SKM-1 (cell line): ENCODE measurements at regions not wholly inside any gene's neighbourhood (a gene's known extent, or its start where the extent isn't known, plus 50 kb on each side); places are given as distances from the start of the nearest gene placed in this dataset.
"Not testable (repeated sequence)": the region's sequence is repeated elsewhere in the genome, so short reads cannot be mapped to it uniquely, and the experiment has no call there.

Experiments
- DNase-seq: peaks from one replicate; lab custom pipeline; 2025; ENCODE audit not compliant: unreplicated experiment; lab: John Stamatoyannopoulos, UW

DNA sequence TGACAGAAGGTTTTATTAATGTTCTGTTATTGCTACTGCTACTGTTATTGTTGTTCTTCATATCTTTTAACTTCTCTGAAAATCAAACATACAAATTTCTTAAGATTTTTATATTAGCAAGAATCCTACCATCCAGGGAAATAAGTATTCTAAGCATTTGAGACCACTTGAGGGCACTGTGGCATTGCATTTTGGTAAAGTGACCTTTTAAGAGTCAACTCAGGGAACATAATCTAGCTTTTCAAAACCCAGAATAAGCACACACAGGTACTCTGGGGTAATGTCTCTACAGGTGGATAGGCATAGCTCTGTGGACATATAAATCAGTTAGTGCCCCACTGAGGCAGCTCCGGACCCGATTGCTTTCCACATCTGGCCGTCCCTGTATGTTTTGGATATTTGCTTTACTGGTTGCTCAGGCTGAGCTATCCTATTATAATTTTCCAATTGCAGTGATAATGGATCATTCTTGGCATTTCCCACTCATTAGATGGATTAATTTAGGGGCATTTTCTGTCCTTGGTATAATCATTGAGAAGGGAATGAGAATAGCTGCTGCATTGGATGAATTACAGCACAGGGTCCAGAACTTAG, 1425.1 kb upstream of the CDH8 start:
- no peak for DNase-seq

DNA sequence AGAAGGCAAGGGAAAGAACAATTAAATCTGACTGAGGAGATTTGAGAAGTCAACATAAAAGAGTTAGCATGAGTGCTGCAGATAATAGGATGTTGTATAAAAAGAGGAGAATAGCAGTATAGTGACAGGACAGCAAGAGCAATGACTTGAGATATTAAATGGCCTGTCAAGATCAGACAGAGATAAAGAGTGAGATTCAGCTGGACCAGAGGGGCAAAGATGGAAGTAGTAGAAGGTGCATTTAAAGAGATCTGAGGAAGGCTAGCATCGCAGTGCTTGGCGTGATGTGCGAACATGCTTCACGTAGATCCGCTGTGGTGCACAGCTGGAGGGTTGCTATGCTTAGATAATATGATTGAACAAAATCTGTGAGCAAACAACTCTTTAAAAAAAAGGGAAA, 1422.6 kb upstream of the CDH8 start:
- DNase-seq: no peak

DNA sequence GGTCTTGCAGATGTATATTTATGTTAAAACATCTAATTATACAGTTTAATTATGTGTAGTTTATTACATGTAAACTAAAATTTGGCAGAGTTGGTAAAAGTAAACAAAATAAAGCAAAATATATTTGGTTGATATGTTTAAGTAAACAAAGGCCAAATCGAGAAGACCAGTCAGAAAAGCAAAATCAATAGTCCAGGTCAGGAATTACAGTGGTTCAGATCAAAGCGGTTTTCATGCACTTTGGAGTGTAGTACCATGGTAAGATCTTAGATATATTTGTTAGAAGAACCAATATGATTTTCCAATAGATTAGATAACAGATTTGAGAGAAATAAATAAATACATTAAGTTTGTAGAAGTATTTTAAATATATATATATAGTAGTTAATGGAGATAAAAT, 1421.6 kb upstream of the CDH8 start:
- no peak for DNase-seq

DNA sequence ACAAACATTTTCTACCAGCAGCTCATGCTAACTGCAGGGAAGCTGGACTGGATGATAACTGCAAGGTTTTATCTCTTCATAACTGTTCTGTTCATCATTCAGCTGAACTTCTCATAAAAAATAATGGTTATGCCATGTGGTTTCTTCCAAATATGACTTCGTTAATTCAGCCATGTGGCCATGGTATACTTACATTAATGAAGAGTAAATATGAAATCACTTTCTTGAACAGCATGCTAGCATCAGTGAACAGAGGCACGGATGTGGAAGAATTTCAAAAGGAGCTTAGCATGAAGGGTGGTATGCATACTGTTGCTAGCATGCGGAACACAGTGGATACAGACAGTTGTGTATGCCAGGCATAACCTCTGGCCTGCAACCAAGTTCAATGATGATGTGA, 1417.0 kb upstream of the CDH8 start:
- no peak for DNase-seq

DNA sequence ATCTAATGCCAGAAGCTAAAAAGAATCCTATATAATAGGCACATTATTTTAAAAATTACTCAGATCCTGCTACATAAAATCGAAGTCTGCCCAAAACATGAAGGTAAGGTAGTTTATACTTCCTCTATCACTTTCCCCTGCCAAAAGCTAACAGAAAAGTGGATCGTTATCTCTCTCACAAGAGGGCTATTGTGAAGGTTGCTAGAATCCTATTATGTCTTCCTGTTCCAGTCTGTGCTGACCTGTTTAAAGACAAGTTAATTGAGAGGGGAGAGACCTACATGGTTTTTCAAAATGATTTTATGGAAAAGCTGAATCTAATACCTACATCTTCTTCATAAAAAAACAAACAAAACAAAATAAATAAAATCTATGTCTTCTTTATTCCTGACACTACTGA, 1410.9 kb upstream of the CDH8 start:
- DNase-seq: no peak

DNA sequence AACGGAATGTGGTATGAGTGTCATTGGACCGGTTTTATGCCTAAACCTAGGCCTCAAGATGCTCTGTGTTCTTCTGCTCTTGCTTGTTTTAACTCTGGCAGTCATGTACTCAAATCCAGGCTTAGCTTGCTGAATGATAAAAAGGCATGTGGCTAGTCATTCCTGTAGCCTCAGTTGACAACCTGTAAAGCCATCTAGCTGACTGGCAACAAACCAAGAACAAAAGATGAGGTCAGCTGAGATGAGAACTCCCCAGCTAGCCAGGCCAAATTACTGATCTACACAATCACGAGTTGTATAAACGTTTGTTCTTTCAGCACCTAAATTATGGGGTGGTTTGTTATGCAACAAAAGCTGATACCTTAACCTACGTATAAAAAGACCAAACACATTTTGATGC, 1406.0 kb upstream of the CDH8 start:
- no peak for DNase-seq

DNA sequence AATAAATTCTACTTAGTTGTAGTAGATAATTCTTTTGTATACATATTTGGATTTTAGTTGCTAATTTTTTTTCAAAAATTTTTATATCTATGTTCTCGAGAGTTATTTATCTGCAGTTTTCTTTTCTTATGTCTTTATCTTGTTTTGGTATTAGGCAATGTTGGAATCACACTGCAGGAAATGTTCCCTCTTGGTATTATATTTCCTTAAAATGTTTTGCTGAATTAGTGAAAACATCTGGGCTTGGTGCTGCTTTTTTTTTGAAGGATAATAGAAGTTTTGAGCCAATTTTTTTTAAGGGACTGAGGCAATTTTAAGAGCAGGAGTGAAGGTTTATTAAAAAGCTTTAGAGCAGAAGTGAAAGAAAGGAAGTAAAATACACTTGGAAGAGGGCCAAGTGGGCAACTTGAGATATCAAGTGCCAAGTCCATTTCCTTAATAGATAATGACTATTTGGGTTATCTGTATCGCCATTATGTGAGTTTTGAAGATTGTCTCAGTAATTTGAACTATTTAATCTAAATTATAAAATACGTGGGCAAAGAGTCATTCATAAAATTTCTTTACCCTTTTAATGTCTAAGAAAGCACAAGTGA, 1390.1 kb upstream of the CDH8 start:
- no peak for DNase-seq

DNA sequence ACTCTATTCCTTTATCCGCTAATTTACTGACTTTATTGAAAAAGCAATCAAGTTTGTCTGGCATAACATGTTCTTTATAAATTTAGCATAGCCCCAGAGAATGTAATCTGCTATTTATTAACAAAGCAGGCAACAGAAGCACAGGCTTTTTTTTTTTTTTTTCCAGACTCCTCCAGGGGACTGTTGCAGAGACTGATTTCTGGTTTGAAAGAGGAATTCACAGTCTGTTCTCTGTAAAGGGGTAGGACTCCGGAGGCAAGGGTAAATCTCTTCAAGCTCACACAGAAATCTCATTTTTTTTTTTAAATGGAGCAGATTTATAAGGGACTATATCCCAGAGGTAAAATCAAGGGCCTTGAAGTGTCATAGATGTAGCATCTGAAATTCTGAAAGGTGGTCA, 1386.5 kb upstream of the CDH8 start:
- no peak for DNase-seq

DNA sequence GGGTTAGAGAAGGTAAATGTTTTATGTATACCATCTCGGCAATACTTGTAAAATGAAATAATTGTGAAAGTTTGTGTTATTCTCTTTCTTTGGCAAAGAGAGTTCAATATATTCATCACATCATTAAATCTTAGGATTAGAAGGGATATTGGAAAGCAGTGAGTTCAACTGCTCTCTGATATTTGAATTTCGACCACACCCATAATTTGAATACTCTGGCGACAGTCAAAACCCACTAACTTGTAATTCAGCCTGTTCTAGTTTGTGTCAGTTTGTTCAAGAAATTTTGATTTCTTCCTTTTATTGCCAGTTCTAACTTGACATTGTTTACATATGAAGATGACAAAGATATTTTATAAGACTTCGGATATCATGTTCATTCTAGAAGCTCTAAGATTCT, 1380.5 kb upstream of the CDH8 start:
- DNase-seq: no peak

DNA sequence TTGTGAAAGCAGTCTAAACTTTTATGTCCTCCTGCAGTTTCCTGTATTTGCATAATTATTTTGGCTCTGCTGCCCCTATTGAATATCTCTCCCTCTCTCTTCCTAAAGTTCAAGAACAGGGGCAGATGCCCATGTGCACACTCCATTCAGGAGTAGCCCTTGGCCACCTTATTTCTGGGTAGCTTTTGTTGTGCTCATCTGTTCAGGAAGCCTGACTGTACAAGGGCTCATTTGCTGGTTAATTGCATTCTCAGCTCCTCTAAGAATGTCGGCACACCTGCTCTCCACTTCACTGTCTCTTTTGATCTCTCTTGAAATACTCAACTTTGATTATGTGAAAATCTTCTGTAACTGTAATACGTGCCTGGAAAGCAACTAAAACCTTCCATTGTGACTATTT, 1378.8 kb upstream of the CDH8 start:
- DNase-seq: no peak

DNA sequence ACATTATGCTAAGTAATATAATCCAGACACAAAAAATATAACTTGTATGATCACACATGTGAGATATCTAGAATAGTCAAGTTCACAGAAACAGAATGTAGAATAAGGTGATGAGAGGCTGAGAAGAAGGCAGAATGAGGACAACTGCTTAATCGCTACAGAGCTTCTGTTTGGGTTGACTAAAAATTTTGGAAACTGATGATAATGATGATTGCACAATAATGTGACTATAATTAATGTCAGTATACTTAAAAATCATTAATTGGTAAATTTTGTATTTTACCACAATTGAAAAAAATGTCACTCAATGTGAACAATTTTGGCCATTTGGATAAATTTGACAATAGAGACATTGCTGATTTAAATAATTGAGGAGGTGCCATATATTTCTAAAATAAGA, 1374.4 kb upstream of the CDH8 start:
- DNase-seq: no peak

DNA sequence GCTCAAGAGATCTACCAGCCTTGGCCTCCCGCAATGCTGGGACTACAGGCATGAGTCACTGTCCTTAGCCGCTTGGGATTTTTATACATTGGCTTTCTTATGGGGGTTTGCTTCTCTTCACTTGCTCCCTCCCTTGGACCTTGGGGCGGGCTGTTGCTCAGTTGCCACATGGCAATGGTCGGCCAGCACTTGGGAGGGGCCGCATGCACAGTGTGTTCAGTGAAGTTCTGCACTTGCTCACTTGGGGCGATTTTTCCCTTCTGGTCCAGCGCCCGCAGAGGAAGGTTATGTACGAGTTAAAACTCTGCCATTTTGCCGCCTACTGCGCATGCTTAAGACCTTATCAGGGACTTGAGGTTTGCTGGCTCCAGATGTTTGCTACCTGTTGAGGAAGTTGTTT, 1367.6 kb upstream of the CDH8 start:
- DNase-seq: no peak

DNA sequence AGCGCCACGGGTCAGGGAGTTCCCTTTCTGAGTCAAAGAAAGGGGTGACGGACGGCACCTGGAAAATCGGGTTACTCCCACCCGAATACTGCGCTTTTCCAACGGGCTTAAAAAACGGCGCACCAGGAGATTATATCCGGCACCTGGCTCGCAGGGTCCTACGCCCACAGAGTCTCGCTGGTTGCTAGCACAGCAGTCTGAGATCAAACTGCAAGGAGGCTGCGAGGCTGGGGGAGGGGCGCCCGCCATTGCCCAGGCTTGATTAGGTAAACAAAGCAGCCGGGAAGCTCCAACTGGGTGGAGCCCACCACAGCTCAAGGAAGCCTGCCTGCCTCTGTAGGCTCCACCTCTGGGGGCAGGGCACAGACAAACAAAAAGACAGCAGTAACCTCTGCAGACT, 1352.0 kb upstream of the CDH8 start:
- DNase-seq: not testable (repeated sequence)

DNA sequence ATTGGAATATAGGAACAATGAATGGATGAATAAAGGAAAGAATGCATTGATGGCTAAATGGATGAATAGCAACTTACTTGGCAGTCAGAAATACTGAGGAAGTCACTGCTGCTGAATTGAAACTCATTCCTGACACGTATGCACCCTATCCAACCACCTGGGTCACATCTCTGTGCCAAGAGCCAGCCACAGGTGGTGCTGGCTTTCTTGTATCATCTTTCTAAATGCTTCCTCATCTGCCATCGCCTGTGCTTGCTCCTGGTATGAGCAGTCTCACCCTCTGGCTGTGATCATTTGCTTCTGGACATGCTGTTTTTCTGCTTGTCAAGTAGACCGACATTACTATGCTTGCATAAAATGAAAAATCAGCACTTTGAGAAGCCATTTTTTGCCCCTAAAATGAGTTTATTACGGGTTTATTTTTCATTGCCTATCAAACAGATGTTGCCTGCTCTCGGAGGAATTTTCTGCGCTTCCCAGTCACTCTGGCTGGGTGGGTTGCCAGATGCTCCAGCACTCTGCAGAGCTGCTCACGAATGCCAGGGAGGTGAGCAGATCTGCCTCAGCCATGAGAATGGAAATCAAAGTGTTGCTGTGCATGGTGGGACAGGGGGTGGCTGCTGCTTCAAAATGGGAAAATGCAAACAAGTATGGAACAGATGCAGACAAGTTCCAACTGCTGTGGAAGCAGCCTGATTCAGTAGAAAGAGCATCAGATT, 1349.6 kb upstream of the CDH8 start:
- DNase-seq: no peak

DNA sequence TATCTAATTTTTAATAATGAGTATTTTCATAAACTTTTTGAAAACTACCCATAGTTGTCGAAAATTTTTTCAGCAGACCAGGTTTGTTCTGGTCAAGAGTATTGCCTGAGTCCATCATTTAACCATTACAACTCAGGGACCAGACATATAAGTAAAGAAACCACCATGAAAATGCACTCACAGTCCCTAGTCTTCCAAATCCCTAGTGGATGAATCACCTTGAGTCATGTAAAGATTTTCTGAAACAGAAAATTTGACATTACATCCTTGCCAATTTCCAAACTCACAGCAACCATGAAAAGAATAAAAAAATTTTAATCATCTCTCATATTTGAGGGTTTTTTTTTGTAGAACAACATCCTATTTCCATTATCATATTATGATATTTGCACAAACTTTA, 1337.5 kb upstream of the CDH8 start:
- no peak for DNase-seq

DNA sequence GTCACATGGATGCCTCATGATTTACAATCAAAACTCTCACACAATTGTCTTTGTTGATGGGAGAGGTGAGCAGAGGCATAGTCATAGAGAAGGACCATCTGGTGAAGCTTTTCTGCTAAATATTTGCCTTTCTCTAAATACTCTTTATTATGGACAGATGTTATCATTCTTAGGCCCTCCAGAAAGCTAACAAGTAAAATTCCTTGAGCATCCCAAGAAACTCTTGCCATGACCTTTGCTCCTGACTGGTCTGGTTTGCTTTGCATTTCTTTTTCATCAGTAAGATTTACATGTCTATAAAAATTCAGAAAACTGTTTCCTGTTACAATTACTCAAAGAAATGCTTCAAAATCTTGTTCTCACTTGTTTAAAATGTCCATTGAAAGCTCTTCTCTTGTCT, 1336.6 kb upstream of the CDH8 start:
- DNase-seq: no peak

DNA sequence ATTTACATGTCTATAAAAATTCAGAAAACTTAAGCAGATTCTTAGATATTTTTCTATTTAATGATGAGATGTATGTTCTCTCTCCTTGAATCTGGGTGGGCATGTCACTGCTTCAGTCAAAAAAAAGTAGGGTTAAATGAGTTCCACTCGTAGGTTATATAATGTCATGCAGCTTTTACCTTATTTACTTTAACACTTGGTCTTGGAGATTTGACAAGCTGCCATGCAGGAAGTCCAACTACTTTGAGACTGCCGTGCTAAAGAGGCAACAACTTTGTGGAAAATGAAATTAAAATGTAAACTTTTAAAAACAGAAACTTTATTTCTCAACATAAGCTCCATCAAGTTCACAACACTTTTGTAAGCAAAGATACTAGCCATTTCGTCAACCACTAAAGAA, 1336.0 kb upstream of the CDH8 start:
- DNase-seq: no peak

DNA sequence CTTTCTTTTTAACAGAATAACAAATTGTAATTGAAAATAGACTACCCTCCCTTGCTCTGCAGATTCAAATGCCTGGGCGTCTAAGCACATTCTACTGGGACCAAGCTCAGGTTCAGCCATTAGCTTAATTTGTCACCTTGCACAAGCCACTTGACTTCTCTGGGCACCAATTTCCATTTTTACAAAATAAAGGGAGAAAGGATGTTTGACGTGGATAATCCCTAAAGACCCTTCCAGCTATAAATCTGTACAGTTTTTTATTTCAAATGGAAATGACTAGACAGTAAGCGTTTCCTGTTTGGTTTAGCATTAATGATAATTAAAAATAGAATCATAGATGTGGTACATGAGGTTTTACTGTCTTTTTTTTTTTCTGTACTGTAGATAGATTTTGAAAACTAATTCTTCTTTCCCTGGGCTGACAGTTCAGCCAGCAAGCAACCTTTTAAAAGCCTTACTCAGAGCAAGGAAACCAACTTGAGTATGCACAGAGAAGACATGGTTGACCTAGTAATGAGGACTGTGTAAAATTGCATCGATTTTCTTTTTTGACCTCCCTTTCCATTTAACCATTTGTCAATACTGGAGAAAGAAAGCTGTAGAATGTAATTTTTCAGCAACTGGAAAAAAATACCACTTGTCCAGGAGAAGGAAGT, 1329.5 kb upstream of the CDH8 start:
- DNase-seq: no peak

DNA sequence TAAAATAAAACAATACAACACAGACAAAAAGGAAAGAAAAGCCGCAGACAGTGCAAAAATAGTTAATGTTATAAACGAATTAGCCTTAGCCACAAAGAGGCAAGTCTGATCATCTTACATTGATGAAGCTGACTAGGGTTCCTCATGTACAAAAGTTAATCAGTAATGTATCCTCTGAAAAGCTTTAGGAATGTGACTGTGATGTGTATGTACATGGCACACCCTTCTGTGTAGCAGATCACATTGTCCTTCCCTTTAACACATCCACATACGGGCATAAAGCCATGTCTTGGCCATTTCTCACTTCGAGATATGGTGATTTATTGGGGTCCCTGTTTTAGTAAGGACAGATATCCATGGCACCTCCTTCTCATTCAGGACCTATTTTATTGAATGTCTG, 1327.5 kb upstream of the CDH8 start:
- no peak for DNase-seq

DNA sequence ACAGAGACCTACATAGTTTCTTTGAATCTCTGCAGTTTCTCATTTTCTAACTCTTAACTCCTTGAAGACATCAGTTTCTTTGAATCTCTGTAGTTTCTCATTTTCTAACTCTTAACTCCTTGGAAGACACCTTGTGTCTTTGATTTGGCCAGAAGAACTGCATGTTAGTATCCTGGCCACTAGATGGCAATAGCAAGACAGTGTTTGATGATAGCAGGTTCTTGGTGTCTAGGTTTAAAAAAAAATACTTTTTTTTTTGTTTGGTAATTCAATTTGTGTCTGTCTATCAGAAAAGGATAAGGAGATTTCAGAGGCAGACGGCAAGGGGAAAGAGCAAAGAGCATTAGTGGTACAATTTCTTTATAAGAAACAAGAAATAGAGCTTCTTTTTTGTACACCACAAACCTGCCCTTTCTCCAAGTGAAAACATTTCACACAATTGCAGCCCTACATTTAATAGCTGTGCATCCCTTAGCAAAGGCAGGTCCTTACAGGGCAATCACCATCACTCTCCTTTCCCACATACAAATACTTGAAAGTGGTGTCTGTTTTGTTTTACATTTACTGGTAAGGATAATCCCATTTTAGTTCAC, 1324.9 kb upstream of the CDH8 start:
- peak; percentile 35 for DNase-seq

DNA sequence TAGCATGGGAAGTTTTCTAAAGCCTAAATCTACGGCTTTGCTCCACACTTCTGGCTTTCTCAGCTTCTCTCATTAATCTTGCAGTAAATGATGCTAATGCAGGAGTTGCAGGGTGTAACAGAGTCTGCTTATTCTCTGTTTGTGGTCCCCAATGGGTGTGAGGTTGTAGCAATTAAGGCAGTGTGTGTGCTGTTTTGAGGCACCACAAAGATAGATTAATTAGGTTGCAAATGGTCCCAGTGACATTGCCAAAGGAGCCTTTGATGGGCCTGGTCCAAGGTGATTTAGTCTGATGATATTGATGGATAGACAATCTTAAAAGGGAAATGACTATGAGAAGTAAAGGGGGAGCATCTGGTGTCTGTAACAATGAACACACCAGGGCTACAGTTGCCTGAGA, 1313.7 kb upstream of the CDH8 start:
- DNase-seq: no peak

DNA sequence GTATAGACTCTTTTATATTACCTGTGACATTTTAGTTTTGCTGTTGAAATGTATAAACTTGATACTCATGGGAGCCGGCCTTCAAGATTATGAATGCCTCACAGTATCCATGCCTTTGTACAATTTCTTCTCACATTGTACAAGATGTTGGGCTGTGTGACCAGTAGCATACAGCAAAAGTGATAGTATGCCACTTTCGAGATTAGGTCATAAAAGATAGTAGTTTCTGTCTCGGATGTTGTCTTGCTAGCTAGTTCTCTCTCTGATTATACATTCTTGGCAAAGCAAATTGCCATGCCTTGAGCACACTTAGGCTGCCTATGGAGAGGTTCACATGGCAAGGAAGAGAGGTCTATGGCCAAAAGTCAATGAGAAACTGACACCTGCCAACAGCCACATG, 1309.8 kb upstream of the CDH8 start:
- no peak for DNase-seq
